HG03342 (cell line): ENCODE measurements at regions not wholly inside any gene's neighbourhood (a gene's known extent, or its start where the extent isn't known, plus 50 kb on each side); places are given as distances from the start of the nearest gene placed in this dataset.

Source experiments
- ATAC-seq: cut with Tn5 transposase; IDR thresholded peaks from one replicate; pipeline ENCODE4 v1.9.1; 2021; ENCODE audit warnings: mild to moderate bottlenecking, moderate library complexity; ENCODE audit not compliant: unreplicated experiment

GRCh38 chr5:6274846-6275543 lies 103.4 kb downstream of the MED10 start:
- ATAC-seq = peak; percentile 37

- no peak for ATAC-seq
These were observed 104.6 kb downstream of the MED10 start for GRCh38 chr5:6273749-6274148.

GRCh38 chr5:6273090-6273735 lies 105.1 kb downstream of the MED10 start:
- ATAC-seq = peak; percentile 76

- ATAC-seq = no peak
These were observed 108.4 kb downstream of the MED10 start for GRCh38 chr5:6269925-6270324.

GRCh38 chr5:6266671-6267197 lies 111.6 kb downstream of the MED10 start:
- ATAC-seq = no peak

GRCh38 chr5:6264394-6264793 lies 114.0 kb downstream of the MED10 start:
- ATAC-seq = no peak

- no peak for ATAC-seq
These were observed 115.5 kb downstream of the MED10 start for GRCh38 chr5:6262651-6263363.

GRCh38 chr5:6261668-6262067 lies 116.7 kb downstream of the MED10 start:
- no peak for ATAC-seq

GRCh38 chr5:6261256-6261655 lies 117.1 kb downstream of the MED10 start:
- no peak for ATAC-seq

- no peak for ATAC-seq
These were observed 117.5 kb downstream of the MED10 start for GRCh38 chr5:6260846-6261245.

GRCh38 chr5:6256901-6257300 lies 121.4 kb downstream of the MED10 start:
- ATAC-seq = no peak

- ATAC-seq = no peak
These were observed 122.4 kb downstream of the MED10 start for GRCh38 chr5:6255956-6256355.

GRCh38 chr5:6253846-6254245 lies 124.5 kb downstream of the MED10 start:
- no peak for ATAC-seq

GRCh38 chr5:6253281-6253680 lies 125.1 kb downstream of the MED10 start:
- ATAC-seq = no peak

- no peak for ATAC-seq
These were observed 125.8 kb downstream of the MED10 start for GRCh38 chr5:6252581-6252980.

GRCh38 chr5:6251565-6252102 lies 126.7 kb downstream of the MED10 start:
- ATAC-seq = no peak

- no peak for ATAC-seq
These were observed 128.2 kb downstream of the MED10 start for GRCh38 chr5:6250121-6250520.

GRCh38 chr5:6248132-6248531 lies 130.2 kb downstream of the MED10 start:
- no peak for ATAC-seq

GRCh38 chr5:6246820-6247437 lies 131.4 kb downstream of the MED10 start:
- ATAC-seq = no peak

- no peak for ATAC-seq
These were observed 134.0 kb downstream of the MED10 start for GRCh38 chr5:6244339-6244714.

GRCh38 chr5:6243706-6244338 lies 134.5 kb downstream of the MED10 start:
- ATAC-seq = no peak
